ENCODE measurements at regions not wholly inside any gene's neighbourhood (a gene's known extent, or its start where the extent isn't known, plus 50 kb on each side); places are given as distances from the start of the nearest gene placed in this dataset.

GRCh38 chr13:40215311-40215710 is 451.1 kb downstream of the FOXO1 start:
- TF ChIP-seq, protein P1, sequence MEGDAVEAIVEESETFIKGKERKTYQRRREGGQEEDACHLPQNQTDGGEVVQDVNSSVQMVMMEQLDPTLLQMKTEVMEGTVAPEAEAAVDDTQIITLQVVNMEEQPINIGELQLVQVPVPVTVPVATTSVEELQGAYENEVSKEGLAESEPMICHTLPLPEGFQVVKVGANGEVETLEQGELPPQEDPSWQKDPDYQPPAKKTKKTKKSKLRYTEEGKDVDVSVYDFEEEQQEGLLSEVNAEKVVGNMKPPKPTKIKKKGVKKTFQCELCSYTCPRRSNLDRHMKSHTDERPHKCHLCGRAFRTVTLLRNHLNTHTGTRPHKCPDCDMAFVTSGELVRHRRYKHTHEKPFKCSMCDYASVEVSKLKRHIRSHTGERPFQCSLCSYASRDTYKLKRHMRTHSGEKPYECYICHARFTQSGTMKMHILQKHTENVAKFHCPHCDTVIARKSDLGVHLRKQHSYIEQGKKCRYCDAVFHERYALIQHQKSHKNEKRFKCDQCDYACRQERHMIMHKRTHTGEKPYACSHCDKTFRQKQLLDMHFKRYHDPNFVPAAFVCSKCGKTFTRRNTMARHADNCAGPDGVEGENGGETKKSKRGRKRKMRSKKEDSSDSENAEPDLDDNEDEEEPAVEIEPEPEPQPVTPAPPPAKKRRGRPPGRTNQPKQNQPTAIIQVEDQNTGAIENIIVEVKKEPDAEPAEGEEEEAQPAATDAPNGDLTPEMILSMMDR (IDR thresholded peaks at IDR 0.05), result no peak

DNA sequence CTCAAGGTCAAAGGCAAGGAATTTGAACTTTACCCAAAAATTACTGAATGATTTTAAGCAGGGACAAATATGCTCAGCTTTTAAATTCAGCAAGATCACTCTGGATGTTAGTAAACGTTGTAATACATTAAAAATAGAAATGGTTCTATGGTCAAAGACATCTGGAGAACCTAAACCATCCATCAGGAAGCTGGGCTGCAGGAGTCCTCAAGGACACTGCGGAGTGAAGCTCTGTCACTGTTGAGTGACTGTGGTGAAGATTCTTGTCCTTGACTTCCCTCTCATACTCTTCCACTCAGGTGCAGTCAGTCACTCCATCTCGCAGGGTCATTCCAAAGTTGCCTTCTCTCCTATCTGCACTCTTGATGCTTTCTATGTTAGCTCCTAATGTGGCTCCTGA is 450.7 kb downstream of the FOXO1 start:
- TF ChIP-seq, protein P1 (IDR thresholded peaks at IDR 0.05), result no peak

- TF ChIP-seq, protein P1 (IDR thresholded peaks at IDR 0.05), result no peak
Observed at GRCh38 chr13:40217675-40218074, 448.8 kb downstream of the FOXO1 start.

GRCh38 chr13:40220299-40220935 is 446.0 kb downstream of the FOXO1 start:
- TF ChIP-seq, protein P1 (IDR thresholded peaks at IDR 0.05), result no peak

GRCh38 chr13:40221131-40221459 is 445.3 kb downstream of the FOXO1 start:
- TF ChIP-seq, protein P1 (IDR thresholded peaks at IDR 0.05), result no peak

DNA sequence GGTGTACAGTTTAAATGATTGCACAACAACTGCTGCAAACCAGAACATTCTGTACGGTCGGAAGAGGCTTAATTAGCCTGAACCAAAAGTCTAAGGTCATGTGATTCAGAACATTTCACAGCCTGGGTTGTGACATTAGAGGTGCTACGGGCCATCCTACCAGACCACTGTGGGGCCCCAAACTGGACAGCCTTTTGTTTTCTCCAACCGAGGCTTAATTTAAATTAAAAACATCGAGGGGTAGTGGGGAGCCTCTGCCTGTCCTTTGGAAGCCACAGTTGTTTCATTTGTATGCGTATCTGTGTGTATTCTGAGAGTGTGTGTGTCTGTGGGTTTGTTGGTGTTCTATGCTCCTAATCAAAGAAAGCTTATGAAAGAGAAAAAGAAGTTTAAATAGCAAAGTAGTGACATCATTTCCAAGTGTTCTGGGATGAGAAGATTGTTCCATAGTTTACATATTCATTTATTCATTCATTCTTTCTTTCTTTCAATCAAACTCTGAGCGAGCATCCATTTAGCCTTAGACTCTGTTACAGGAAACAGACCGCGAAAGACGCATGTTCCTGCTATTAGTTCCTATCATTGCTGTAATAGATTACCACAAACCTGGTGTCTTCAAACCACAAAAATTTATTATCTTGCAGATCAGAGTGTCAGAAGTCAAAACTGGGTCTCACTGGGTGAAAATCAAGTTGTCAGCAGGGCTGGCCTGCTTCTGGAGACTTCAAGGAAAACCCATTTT is 444.8 kb downstream of the FOXO1 start:
- TF ChIP-seq, protein P1 (IDR thresholded peaks at IDR 0.05), result no peak

DNA sequence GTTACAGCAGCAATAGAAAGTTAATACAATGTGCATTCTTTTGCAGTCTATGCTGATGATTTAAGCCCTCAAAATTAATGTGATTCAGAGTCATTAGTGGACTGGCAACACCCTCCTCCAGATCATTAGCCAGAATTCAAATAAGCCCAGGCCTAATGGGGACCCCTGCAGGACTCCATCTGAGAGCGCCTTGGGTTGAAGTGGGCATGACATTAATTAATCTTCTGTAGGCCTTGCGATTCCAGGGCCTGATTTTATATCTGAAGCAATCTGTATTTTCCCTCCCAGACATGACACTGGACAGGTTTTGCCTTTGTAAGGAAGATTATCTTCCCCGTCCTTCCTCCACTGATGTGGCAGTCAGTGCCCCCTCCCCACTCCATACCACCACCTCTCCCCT is 442.9 kb downstream of the FOXO1 start:
- TF ChIP-seq, protein P1 (IDR thresholded peaks at IDR 0.05), result no peak
